ENCODE measurements at regions not wholly inside any gene's neighbourhood (a gene's known extent, or its start where the extent isn't known, plus 50 kb on each side); places are given as distances from the start of the nearest gene placed in this dataset.
A peak's percentile ranks its signal among the peaks of the same experiment; 100 is the strongest.
"Not testable (repeated sequence)": the region's sequence is repeated elsewhere in the genome, so short reads cannot be mapped to it uniquely, and the experiment has no call there.

DNA sequence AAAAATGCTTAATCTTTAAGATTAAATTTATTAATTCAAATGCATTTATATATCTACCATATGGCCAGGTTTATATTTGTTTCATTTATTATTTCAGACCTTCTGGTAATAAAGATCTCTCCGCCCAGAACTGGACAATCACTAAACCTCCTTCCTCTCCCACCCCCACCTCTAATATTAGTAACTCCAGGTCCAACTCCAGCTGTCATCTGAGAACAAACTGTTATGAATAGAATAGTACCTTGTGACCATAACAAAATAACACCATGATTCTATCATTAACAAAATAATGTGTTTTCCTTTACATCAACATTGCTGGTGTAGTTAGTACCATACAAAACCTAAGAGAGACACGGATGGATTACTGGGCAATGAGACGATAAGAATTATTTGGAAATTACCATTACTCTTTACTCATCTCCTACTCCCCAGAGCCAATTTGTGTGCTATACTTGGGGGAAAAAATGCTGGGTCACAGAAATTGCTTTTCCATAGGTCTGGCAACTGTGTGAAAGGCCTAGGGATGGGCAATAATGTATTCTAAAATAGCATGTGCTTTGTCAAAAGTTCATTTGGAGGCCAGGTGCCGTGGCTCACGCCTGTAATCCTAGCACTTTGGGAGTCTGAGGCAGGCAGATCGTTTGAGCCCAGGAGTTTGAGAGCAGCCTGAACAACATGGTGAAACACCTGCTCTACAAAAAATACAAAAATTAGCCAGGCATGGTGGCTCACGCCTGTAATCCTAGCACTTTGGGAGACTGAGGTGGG, 186.1 kb downstream of the ENC1 start:
- DNase-seq = no peak

DNA sequence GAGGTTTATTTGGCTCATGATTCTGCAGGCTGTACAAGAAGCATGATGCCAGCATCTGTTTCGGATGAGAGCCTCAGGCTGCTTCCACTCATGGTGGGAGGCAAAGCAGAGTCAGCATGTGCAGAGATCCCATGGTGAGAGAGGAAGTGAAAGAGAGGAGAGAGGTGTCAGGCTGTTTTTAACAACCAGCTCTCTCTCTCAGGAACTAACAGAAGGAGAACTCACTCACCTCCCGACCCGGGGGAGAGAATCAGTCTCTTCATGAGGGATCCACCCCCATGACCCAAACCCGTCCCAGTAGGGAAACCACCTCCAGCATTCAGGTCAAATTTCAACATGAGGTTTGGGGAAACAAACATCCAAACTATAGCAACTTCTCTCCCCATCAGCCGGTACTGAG, 187.7 kb downstream of the ENC1 start:
- no peak for DNase-seq

DNA sequence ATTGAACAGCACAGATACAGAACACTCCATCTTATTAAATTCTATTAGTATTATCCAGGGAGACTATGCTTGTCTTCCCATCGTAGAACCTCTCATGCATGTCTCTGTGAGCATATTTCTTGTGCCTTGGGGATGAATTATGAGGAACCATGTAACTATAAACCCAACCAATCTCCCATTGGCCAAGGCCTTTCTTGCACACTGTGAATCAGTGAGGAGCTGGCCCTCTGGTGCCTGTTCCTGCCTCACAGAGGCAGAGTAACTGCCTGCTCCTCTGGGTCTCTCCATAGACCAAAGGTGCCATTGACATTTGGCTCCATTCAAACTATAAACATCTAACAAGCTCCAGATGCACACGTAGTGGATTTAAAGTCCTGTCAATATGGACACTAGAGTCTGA, 190.4 kb downstream of the ENC1 start:
- no peak for DNase-seq

DNA sequence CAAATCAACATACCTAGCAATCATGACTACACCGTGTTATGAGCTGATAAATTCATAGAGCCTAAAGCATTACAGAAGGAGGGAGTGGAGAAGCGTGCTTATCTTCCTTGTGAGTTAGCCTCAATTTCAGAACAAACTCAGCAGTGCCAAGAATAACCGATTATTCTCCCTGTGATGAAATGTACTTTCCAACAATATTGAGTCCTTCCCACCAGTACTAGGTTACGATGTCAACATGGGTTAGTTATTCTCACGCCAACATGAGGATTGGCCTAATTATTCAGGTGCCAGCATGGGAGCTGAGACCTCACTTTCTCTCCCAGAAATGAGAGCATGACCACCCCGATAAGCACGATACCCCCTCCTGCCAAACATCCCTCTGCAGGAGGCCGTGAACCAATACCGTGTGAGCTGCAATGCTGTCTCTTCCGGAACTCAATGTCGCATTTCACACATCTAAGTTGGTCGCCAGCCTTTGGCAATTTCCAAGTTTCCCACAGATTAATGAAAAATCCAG, 193.7 kb downstream of the ENC1 start:
- DNase-seq = no peak

DNA sequence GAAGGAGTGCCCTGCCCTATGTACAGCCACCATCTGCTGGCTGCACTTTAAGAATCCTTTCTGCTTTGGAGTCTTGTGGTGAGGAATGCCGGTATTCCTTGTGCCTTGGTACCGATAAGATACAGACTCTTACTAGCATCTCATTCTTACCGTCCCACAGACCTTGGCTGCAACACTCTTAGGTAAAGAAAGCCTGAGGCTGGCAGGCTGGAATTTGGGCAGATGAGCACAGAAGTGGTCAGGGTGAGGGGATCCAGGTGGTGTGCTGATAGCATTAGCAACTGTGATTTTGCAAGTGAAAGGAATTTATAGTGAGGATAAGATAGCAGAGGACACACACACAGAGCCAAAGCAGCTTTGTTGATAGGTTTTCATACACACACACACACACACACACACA, 198.1 kb downstream of the ENC1 start:
- DNase-seq = peak; percentile 64

DNA sequence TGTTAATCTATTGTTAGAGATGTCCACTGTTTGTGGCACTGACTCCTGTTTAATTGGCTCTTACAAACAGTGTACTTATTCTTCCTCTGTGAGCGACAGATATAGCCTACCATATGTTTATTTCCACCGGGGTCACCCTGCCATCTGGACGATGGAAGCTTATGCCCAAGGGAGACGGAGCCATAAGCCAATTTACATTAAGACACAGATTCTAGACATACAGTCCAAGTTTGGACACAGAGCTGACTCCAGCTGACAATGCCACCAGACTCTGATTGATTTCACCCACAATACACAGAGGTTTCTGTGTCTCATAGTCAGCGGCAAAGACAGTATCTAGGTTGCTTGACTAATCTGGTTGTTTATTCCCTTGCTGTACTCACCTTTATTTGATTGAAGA, 198.9 kb downstream of the ENC1 start:
- DNase-seq = peak; percentile 95

DNA sequence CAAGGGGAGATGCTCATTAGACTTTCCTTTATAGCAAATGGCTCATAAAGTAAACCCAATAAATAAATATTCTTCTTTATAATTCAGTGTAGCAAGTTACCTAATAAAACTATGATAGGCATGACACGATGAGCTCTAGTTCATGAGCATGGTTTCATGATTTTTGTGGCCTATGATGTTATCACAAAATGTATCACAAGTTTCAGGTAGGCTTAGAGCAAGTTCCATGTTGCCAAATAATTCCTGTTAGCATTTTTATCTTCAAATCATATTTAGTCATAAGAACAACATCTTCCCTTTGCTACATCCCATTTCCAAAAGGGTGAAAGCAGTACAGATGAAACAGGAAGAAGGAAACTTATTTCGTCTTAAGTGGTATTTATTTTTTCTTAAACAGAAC, 200.2 kb downstream of the ENC1 start:
- DNase-seq = no peak

DNA sequence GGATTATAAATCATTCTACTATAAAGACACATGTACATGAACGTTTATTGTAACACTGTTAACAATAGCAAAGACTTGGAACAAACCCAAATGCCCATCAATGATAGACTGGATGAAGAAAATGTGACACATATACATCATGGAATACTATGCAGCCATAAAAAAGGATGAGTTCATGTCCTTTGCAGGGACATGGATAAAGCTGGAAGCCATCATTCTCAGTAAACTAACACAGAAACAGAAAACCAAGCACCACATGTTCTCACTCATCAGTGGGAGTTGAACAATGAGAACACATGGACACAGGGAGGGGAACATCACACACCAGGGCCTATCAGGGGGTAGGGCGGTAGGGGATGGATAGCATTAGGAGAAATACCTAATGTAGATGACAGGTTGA, 202.7 kb downstream of the ENC1 start:
- not testable (repeated sequence) for DNase-seq

DNA sequence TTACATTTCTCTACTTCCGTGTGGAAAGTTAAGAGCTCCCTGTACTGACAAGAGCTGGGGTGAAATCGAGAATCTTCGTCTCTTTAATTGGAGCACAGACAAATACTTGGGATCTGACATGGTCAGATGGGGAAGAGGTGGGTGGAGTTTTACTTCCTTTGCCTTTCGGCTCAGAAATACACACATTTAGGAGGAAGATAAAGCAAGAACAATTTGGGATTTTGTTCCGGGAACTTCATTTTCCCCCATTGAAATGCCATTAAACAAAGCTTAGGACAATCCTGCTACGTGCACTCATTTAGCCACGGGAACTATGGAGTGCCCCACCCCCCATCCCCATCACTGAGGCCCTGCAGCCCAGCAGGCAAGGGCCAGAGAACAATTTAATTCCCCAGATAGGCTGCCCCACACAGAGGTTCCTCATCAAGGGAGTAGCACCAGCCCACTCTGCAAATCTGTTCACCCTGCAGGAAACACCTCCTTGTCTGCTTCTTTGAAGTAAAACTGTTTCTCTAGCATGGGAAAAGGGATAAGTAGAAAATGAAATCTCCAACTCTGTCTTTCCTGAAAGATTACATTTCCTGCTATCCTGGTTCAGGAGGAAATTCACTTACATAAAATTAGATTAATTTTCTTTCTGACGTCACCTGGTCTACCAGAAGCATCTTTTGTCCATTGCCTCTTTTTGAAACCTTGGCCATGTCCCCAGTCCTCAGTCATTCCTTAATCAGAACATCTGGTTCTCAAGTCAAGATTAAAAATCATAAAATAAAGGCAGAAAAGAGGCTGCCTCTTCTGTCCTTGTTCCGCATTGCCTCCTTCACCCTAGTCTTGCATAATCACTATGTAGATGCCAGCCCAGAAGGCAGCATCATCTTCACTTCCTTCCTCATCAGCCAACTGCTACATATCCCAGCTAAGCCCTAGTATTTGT, 206.4 kb downstream of the ENC1 start:
- DNase-seq = no peak

DNA sequence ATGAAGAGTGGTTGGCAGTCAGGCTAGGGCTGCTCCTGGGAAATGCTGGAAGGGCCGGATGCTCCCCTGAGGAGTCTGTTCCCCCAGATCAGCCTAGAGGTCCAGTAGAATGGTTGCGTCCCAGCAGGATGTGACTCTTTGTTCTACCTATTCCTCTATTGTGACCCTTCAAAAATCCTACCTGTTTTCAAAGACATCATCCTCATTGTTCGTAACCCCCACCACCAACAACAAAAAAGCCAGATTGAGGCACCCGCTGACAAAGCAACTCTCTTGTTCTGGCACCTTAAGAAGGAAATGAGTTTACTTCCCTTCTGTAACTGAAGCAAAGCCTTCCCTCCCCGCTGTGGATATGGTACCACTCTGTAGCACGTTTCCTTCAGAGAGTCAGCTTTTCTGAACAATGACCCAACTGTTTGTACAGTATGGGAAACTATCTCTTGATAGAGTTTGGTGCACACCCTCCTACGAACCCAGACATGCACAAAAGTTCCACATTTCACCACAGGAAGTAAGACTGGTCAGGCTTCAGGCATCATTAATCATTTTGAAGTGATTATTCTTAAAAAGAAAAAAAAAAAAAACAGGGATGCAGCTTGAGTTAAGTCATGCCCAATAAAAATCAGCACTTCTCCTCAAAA, 207.2 kb downstream of the ENC1 start:
- no peak for DNase-seq

DNA sequence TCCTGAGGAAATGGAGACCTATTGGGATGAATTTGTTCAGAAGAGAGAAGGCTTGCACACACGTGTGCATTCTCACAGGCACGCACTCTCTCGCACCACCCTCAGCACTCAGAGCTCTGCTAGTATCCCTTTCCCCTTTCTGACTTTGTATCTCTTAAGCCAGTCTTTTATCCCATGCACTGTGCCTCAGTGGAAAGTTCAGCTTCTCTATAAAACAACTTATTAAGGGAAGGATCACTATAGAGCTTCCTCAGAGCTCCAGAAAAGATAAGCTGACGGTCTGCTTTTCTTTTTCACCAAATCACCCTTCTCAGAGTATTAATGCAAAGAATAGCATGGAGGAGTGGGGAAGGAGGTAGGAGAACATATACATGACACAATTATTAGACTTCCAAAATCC, 207.8 kb downstream of the ENC1 start:
- no peak for DNase-seq

DNA sequence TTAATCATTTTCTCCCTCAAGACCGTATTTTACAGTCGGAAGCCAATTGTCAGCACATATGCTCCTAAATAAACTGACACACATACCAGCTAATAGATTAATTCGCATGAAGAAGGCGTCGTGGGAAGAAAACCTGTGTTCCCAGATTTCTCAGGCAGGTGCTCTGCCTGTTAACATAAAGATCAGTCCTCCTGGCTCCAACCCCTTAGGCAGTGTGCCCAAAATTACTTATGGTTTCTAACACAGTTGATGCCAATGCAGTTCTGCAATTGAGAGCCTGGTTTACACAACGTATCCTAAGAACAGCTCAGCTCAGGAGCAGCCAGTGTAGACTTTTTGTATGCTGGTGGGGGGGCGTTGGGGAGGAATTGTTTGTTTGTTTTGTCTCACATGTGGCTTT, 208.3 kb downstream of the ENC1 start:
- DNase-seq = peak; percentile 86

DNA sequence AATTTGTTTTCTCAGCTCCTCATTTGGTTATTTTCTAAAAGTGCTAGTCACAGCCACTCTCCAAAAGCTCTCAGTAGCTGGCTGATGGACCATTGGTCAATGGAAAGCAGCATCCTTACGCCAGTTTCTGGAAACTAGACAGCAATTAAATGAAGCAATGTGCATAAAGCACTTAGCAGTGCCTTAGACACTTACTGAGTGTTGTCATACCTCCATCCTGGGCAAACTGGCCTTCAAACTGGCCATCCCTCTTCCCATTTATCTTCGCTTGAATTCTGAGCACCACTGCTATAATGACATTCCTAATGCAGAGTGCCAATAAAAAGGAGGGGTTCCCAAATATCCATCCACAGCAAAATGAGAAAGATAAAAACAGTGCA, 209.2 kb downstream of the ENC1 start:
- no peak for DNase-seq

DNA sequence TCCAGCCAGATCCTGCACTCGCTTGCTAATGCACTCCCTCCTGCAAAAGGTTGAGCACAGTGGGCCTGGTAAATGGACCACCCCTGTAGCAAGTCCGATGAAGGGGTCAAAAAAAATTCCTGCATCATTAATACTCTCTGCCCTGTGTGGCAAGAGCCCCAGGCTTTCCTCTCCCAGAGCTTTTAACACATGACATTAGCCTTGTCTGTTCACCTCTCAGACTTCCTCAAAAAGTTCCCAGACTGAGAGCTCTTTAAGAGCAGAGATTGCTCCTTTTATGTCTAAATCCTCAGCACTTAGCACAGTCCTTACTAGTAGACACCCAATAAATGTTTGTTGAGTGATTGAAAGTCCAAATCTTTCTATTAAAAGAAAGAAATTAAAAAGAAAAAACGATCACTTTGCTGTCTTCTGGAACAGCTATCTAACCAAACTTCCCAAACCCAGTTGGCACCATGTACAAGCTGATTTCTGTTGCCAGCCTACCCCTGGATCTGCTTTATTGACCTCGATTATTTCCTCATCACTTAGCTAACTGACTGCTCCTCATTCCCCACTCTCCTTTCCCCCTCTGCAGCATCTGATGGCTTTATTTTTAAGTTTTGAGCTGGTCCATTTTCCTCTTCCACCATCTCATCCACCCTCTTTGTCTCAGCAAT, 209.8 kb downstream of the ENC1 start:
- DNase-seq = no peak

DNA sequence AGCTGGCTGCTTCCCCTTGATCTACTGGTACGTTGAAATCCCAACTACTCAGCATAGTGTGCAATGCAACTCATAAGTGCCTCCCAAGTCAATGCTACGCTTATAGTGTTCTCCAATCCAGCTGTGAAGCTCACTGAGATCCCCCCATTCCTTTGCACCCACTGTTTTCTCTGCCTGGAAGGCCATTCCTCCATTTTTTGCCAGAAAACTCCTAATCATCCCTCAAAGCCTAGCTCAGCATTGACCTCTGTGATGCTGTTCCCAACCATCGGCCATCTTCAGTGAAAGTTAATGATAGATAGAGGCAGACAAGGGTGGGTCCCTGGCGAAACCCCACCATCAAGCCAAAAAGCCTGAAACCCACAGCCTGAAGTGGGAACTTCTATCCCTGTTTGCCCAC, 211.0 kb downstream of the ENC1 start:
- no peak for DNase-seq

DNA sequence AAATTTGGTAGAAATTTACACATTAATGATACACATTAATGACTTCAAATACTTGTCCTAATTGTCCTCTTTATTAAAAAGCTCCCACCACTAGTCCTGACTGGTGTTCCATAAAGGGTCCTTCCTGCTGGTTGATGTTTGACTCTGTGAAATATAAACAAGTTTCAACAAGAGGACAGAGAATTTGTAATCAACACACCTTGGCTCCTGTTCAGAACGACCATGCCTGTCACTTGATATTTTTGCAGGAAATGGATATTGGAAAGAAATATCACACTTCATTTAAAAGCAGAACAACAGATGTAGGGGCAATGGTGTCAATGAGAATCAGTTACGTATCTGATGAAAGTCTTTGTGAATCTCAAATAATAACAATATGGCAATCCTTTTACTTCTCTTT, 211.7 kb downstream of the ENC1 start:
- DNase-seq = no peak

DNA sequence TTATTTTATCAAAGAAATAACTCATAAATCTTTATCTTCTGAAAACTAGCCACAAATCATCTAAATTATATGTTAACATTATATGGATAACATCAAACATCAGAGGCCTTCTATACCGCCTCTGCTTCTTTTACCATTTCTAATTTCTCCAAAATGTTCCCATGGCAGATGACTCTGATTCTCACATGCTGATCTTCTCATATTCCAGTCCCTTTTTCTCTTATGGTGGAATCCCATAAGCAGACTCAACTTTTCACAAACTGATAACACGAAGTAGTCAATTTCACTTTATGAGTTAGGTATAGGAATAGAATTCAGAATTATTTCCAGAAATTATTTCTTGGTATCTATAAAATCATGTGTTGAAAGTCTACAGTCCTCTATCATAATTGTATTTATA, 212.3 kb downstream of the ENC1 start:
- no peak for DNase-seq

DNA sequence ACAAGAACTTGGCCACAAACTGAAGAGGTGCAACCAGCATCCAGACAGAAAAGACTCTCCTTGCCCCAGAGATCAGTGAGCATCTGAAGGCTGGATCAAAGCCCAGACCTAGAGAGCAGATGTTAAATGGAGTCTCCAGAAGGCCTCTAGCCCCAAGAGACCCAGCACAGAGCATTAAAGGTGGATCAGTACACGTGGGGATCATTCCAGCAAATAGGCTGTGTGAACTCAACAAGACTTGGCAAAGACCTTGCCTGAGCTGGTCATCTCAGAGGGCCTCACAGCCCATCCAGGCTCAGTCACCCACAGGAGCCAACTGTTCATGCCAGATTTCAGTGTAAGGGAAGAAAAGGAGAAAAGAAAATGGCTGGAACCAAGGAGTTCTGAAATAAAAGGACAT, 214.0 kb downstream of the ENC1 start:
- DNase-seq = peak; percentile 58

DNA sequence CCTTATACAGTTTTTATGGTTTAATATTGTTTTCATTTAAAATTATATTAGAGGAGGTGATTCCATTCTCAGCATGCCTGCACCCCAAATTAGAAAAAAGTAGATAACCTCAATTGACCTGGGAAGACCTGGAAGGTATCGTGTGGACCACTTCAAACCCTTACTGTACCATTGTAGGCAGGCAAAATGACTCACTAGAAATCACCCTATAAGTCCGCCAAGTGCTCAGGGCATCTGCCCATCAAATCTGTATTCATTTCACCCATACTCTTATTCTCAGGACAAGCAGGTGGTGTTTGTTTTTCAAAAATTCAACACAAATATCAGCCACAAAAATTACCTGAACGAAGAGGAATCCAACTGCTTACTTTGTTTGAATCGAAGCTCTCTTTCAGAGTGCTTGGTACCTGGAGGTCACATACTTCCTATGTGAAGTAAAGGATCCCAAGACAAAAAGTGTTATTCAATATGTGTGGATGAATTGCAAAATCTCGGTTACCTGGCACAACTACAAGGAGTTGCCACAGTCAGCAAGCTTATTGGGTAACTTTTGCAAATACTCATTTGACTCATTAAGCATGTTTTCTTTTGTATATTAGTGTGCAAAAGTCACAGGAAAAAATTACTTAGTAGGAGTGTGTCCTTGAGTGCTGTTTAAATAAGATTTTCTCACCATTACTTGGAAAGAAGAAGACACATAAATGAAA, 216.2 kb downstream of the ENC1 start:
- DNase-seq = no peak

DNA sequence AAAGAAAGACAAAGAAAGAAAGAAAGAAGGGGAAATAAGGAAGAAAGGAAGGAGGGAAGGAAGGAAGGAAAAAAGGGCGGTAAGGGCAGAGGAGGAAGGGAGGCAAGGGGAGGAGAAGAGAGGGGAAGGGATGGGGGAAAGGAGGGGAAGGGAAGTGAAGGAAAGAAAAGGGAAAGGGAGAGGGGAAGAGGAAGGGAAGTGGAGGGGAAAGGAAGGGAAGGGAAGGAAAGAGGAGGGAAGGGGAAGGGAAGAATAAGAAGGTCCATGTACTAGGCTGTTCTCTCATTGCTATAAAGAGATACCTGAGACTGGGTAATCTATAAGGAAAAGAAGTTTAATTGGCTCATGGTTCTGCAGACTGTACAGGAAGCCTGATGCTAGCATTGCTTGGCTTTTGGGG, 217.1 kb downstream of the ENC1 start:
- DNase-seq = no peak

DNA sequence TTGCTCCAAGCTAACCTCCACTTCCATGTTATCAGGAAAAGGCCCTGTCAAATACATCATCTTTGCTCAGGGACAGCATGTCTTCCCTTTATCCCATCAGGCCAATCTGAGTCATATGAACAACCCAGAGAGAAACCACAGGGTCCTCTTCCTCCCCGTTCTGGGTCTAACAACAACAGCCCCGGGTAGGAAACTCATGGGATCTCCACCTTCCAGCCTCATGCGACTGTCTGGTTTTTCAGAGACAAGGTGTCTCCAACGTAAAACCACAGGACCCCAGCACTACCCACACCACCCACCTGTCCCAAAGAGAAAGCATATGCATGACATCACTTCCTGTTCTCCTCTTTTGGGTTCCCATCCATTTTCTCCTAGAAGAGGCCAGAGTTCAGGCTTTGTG, 217.9 kb downstream of the ENC1 start:
- no peak for DNase-seq

DNA sequence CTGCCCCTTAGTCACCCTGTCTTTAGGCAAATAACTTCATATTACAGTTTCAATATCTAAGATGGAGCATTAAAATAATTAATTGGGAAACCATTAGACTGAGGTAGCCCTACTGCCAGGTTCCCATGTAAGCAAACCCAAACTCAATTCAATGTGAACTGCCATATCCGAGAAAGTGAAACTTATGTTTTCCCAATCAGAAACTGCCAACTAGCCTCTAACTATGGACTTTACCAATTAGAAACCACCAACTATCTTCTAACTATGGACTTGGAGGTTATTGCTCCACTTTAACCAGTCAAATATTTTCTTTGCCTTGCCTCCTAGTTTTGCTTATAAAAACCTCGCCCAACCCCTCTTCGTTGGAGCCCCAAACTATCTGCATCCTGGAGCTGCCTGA, 218.5 kb downstream of the ENC1 start:
- DNase-seq = no peak

All from NCI-H69 (cell line).